DMS153 treated with DMSO at 0.1 percent for 48 hours (cell line): ENCODE measurements at regions not wholly inside any gene's neighbourhood (a gene's known extent, or its start where the extent isn't known, plus 50 kb on each side); places are given as distances from the start of the nearest gene placed in this dataset.

Experiments used
- DNase-seq: peaks from one replicate; lab custom pipeline; 2025; ENCODE audit not compliant: unreplicated experiment; lab: John Stamatoyannopoulos, UW

- no peak for DNase-seq
Observed at GRCh38 chr10:129353101-129353500, 113.9 kb upstream of the MGMT start.

DNA sequence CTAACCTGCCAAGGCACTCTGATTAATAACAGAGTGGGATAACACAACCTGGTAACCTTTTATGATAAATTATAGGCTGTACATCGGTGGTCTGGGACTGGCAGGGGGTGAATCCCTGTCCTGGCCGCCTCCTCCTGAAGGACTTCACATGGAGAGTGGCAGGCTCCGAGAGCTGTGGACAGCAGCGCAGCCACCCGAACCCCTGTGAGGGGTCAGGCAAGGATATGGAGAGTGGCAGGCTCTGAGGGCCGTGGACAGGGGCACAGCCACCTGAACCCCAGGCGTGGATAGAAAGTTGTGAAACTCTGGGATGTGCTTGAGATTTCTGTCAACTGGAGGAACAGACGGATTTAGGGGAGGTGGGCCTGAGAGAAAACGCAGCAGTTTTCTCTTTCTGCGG is 107.0 kb upstream of the MGMT start:
- no peak for DNase-seq

DNA sequence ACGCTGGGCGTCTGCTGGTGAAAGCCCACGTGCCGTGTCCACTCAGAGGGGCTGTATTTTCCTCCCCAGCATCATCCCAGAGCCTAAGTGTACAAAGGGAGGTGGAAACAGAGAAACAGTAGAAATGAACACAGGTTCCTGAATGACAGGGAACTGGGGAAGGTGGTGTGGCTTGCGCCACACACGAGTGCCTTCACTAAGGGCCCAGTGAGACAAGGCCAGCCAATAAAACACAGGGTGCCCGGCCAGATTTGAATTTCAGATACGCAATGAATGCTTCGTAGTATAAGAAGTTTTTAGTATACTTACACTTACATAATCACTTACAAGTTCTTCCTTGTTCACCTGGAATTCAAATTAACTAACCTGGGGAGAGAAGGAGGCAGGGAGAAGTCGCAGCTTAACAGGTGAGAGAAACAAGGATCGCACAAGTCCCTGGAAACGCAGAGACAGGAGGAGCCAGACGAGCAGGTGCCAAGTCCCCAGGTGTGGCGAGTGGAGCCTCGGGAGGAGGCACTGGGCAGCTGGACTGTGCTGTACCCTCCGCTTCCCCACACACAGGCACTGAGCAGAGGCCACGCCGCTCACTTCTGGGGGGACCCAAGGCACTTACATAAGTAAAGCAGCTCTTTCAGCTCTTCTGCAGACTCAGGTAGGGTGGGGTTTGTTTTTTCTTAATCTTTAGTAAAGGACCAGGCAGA is 105.2 kb upstream of the MGMT start:
- no peak for DNase-seq

DNA sequence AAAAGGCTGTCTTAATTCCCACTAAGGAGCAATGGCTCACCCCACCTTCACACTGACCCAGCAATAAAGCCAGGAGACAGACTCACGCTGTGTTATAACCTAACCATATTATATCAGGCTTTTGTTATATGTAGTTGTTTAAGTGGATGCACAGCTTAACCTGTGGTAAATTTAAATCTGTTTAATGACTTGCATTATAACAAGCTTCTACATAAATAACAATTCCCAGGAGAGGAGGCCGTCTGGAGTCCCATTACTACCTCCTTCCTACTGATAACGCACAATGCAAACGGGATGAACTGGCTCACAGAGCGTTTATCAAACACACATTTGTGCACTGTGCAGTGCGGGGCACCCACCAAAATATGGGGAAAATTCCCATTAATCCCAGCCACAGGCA is 102.1 kb upstream of the MGMT start:
- no peak for DNase-seq

GRCh38 chr10:129365767-129366402 is 101.2 kb upstream of the MGMT start:
- no peak for DNase-seq

GRCh38 chr10:129366450-129366849 is 100.6 kb upstream of the MGMT start:
- DNase-seq = no peak

GRCh38 chr10:129369566-129369965 is 97.5 kb upstream of the MGMT start:
- DNase-seq = no peak

DNA sequence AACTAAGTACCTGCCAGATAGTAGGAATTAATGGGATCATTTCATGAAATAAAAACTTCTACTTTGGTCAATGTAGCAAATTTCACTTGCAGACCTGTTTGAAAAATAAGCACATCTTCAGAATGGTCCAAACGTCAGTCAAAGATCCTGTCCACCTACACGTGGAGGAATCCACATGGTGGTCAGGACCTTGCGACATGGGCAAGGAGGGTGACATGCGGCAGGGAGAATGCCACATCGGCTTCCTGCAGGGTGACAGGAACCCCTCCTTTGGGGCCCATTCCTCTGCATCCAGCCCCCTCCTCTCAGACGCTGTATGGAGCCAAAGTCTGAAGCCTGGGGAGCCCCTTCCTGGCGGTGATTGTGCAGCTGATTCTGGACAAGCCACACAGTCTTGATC is 95.5 kb upstream of the MGMT start:
- DNase-seq = no peak

- no peak for DNase-seq
Observed at GRCh38 chr10:129372172-129372571, 94.9 kb upstream of the MGMT start.

DNA sequence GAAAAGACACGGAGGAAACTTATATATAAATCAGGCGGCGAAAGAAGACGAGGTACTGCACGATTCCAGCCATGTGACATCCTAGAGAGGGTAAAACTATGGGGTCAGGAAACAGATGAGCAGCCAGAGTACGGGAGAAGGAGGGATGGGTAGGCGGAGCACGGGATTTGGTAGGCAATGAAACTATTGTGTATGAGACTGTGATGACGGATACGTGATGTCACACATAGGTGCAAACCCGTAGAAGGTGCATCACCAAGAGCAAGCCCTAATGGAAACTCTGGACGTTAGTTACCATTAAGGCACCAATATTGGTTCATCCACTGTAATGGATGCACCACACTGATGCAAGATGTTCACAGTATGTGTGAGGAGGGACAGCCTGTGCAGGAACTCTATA is 93.8 kb upstream of the MGMT start:
- no peak for DNase-seq

- DNase-seq = no peak
Observed at GRCh38 chr10:129373718-129374117, 93.3 kb upstream of the MGMT start.

GRCh38 chr10:129375171-129375570 is 91.9 kb upstream of the MGMT start:
- DNase-seq = no peak

DNA sequence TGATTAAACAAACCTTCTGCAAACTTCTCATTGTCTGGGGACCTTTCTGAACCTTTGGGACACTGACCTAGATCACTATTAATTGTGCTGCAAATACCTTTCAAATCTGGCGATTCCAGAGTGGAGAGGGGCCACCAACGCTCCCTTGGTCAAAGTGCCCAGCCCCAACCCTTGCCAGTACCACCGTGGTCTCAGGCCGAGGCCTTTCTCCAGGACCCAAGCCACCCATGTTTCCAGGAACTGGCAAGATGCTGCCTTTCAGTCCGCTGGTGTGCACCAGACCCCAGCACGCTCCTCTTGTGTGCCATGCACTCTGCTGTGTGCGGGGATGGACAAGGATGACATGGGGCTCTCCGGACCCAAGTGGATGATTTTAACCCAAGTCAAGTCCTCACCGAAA is 91.1 kb upstream of the MGMT start:
- no peak for DNase-seq

DNA sequence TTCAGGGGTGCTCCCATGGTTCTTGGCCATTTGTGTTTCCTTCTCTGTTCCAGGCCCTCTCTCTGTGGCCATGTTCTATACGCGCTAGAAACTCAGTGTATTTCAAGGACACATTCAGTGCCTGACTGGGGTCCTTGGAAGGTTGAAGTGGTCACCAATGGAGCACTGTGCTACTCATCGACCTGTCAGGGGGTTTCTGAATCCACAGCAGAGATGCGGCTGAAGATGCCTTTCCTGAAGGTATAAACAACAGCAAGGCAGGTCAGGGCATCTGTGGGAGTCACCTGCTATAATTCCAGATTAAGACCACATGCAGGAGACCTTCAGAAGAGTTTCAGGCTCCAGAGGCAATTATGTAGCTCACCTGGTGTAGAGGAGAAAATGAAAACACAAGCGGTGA is 86.8 kb upstream of the MGMT start:
- DNase-seq = no peak

DNA sequence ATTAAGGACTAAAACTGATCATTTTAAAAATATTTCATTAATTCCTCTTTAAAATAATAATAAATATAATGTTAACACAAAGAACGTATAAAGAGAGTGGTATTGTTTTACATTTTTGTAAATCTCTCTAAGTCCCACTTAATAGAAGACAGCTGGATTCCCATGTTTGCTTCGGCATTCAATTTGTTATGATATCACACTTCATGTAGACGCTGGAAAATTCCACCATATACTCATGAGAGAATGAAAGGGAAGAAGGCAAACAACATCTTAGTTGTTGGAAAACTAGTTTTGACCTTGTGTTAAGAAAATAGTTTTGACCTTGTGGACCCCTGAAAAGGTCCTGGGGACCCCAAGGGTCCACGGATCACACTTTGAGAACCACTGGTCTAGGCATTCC is 85.3 kb upstream of the MGMT start:
- DNase-seq = no peak

DNA sequence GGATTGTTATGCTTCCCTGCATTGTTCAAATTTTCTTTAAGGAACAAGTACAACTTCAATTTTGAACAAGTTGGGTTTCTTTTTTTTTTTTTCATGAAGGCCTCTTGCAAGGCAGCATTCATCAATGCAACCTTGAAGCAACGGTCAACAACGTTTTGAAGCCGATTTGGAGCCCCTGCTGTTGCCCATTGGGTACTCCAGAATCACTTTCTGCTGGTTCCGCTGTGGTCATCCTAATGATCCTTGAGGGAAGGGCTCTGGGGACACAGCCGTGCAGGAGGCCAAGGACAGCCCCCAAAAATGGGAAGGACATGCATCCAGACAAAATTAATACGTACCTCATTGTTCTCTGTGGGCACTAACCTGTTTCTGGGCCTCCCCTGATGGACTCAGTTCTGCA is 84.6 kb upstream of the MGMT start:
- no peak for DNase-seq

GRCh38 chr10:129383651-129384050 is 83.4 kb upstream of the MGMT start:
- DNase-seq = no peak

GRCh38 chr10:129385600-129385999 is 81.4 kb upstream of the MGMT start:
- DNase-seq = no peak

DNA sequence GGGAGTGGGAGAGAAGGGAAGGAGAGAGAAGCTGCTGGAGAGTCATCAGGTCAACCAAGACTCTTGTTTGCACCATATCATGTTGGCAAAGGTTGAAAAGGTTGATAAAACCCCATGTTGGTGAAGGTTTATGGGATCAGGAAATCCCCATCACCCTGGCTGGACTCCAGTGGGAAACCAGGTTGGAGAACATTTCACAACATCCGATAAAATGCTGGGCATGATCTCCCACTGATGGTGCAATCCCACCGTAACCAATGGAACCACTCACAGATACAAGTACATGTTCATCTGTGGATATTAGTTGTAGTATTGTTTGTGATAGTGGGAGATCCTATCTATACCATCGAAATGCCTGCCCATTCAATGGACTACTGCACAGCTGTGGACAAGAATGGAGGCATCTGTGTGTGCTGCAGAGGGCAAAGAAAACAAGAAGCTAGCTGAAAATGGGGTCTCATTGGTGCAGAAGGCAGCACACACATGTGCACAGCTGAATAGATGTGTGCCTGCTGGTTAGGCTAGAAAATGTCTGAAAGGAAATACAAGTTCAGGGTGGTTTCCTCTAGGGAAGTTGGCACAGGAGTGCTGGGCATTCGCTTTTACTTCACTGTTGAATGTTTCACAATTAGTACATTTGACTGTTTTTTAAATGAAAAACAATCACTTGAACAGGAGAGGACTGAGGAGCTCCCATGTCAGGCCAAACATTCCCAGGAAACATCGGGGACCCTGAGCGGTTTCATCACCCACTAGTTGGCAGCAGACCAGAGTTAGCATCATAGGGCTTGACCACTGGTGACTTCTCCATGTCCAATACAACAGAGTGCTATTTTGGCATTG is 80.4 kb upstream of the MGMT start:
- no peak for DNase-seq

- DNase-seq = no peak
Observed at GRCh38 chr10:129387258-129387525, 79.8 kb upstream of the MGMT start.

DNA sequence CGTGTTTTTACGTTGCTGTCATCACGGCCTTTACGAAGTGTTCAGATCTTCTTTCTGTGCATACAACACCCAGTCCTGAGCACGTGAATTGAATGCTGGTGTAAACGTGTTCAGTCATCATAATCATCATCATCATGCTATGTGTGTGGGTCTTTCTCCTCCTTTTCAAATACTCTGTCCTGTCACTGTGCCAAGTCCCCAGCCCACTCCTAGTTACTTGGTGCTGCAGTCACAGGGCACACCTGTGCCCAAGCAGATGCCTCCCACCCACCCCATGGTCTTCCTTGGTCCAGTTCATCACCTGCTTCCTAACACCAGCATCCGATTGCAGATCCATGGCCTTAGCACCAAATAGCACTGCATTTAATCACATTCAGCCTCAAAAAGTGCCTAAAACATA is 78.6 kb upstream of the MGMT start:
- DNase-seq = no peak

DNA sequence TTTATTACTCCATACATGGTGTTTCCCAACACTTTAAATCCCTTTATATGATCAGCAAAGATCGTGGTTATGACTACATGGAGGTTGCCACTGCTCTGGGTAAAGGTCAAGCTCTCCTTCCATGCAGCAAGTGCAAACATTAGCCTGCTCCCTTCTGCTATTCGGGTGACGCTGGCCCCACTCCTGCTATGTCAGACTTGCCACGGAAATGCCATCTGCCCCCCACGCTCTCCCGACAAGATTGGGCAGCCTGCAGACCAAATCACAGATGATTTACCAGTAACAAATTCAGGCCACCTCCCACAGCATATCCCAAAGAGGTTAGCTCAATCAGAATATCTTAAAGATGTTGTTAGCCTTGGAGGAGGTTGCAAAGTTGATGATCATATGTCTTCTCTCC is 77.8 kb upstream of the MGMT start:
- no peak for DNase-seq
